AG04450 (cell line): ENCODE measurements at regions not wholly inside any gene's neighbourhood (a gene's known extent, or its start where the extent isn't known, plus 50 kb on each side); places are given as distances from the start of the nearest gene placed in this dataset.

Experiments used
- CTCF ChIA-PET: fragments of 300-600, 350-600 bp; formaldehyde crosslinking; extraction: SDS; loops from one replicate; lab custom pipeline; 2022; ENCODE audit warnings: antibody characterized with exemption, inconsistent platforms; lab: Charles Lee
- POLR2A ChIA-PET: fragments of 350-600 bp; formaldehyde crosslinking; extraction: SDS; loops from one replicate; lab custom pipeline; 2021; ENCODE audit warnings: antibody characterized with exemption, inconsistent platforms; lab: Yijun Ruan, JAX
- DNase-seq: peaks from one replicate; pipeline ENCODE4 v3.0.0-alpha.2; 2011; ENCODE audit warnings: low read depth, low spot score
- H3K27ac ChIP-seq: one replicate; pipeline ENCODE4 v1.5.1; 2012; ENCODE audit warnings: low read depth, low read length, control low read depth
- H3K27me3 ChIP-seq: one replicate; pipeline ENCODE4 v1.6.0; 2012; ENCODE audit warnings: low read length; ENCODE audit not compliant: control insufficient read depth, insufficient read depth
- H3K4me3 ChIP-seq: 2 replicates; pipeline ENCODE4 v1.5.1; 2011; ENCODE audit warnings: mild to moderate bottlenecking, low read depth, low read length, control low read depth
- H3K9me3 ChIP-seq: 2 replicates; pipeline ENCODE4 v1.5.1; 2012; ENCODE audit warnings: low read length; ENCODE audit not compliant: control insufficient read depth, insufficient read depth
- TF ChIP-seq, protein P1 (sequence below): IDR thresholded peaks from 2 replicates; pipeline ENCODE4 v1.5.1; 2011; ENCODE audit warnings: low read depth, low read length, control low read depth, inconsistent platforms

DNA sequence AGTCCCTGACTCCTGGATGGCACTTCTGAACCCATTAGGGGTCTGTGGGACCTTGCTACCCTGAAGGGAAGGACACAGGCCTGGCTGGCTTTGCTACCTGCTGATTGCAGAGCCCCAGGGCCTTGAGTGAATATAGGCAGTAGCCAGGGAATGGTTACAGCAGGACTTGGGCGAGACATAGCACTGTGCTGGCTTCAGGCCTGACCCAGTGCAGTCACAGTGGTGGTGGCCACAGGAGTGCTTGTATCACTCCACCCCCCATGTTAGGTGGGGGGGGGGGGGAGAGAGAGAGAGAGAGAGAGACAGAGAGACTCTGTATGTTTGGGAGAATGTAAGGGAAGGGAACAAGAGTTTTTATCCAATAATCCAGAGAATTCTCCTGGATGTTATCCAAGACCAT lies 439.3 kb upstream of the ZNF608 start:
- POLR2A ChIA-PET, result no interaction called here
- Histone ChIP-seq H3K27ac (no peak overlapping the region), H3K9me3 (no peaks in the 10 kb centered on the region), H3K4me3 (no peak overlapping the region), H3K27me3 (no peaks in the 10 kb centered on the region)
- TF ChIP-seq, protein P1, sequence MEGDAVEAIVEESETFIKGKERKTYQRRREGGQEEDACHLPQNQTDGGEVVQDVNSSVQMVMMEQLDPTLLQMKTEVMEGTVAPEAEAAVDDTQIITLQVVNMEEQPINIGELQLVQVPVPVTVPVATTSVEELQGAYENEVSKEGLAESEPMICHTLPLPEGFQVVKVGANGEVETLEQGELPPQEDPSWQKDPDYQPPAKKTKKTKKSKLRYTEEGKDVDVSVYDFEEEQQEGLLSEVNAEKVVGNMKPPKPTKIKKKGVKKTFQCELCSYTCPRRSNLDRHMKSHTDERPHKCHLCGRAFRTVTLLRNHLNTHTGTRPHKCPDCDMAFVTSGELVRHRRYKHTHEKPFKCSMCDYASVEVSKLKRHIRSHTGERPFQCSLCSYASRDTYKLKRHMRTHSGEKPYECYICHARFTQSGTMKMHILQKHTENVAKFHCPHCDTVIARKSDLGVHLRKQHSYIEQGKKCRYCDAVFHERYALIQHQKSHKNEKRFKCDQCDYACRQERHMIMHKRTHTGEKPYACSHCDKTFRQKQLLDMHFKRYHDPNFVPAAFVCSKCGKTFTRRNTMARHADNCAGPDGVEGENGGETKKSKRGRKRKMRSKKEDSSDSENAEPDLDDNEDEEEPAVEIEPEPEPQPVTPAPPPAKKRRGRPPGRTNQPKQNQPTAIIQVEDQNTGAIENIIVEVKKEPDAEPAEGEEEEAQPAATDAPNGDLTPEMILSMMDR, result no peak
- CTCF ChIA-PET, result no interaction called here
- DNase-seq, result no peak

GRCh38 chr5:125186911-125187375 lies 440.5 kb upstream of the ZNF608 start:
- DNase-seq, result no peak
- H3K27me3 ChIP-seq, result no peaks in the 10 kb centered on the region
- no peaks in the 10 kb centered on the region for H3K9me3 ChIP-seq
- ChIA-PET POLR2A (no interaction called here), CTCF (interaction anchor here (0.5 to 0.7 kb wide), 2 partner anchors 57 to 126 kb away, joined by 3 read pairs; no protein-coding TSS in a partner anchor)
- H3K27ac ChIP-seq, result no peak overlapping the region
- H3K4me3 ChIP-seq, result no peak overlapping the region
- TF ChIP-seq, protein P1, result no peak

DNA sequence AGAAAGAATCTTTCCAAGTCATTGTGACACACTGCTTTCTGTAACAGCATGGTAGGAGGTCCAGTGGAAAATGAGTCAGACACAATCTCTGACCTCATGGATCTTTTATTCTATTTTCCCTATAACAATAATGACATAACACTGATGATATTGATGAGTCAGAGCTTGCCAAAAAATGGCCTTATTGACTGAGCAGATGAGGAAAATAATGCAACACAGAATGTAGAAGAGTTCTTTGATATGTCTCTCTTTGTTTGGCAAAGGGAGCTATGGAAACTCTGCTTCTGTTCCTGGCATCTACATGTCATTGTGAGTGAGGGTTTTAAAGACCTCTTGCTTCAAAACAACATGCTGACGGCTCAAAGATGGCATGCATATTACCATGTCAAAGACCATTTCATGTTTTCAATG lies 443.1 kb upstream of the ZNF608 start:
- Histone ChIP-seq H3K4me3 (no peak overlapping the region), H3K27ac (no peak overlapping the region), H3K27me3 (no peaks in the 10 kb centered on the region), H3K9me3 (no peaks in the 10 kb centered on the region)
- ChIA-PET CTCF (no interaction called here), POLR2A (no interaction called here)
- TF ChIP-seq, protein P1, result no peak
- DNase-seq, result no peak

DNA sequence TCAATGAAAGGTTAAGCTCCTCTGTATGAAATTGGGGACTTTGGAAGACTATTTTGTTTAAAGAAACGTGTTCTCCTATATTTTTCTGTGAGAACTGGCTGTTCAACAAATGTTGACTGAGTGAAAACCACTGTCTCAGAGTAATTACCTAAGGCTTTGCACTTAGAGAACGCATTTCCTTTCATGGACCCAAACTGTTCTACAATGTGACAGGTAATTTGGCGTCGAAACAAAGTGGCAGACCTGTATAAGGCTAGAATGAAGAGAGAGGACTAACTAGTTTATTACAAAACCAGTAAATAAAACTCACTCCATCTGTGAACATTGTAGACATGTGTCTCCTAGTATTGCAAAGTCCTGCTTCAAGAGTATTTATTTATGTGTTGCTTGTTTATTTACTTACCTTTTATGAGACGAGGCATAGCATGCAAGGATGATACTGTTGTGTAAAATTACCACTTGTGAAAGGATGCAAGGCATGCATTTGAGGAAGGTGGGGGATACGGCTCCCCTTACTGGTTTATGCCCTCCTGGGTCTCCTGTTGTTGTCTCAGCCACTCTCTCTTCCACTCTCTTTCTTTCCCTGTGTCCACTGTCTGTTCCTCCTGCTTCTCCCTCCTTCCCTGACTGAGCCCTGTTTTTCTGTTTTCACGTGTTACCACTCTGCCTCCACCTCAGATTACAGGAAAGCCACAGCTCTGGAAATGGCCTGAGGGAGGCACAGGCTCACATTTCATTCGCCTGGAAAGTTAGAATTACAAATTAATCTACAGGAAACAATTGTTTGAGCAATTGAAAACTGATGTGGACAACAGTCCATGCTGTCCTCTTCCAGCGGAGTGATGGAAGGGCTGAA lies 444.0 kb upstream of the ZNF608 start:
- H3K9me3 ChIP-seq, result no peaks in the 10 kb centered on the region
- POLR2A ChIA-PET, result no interaction called here
- H3K4me3 ChIP-seq, result no peak overlapping the region
- no peaks in the 10 kb centered on the region for H3K27me3 ChIP-seq
- TF ChIP-seq, protein P1, result no peak
- CTCF ChIA-PET, result no interaction called here
- no peak for DNase-seq
- no peak overlapping the region for H3K27ac ChIP-seq

- POLR2A ChIA-PET, result no interaction called here
- DNase-seq, result no peak
- TF ChIP-seq, protein P1, result no peak
- CTCF ChIA-PET, result no interaction called here
- Histone ChIP-seq H3K27ac (no peak overlapping the region), H3K9me3 (no peaks in the 10 kb centered on the region), H3K27me3 (no peaks in the 10 kb centered on the region), H3K4me3 (no peak overlapping the region)
These were observed 448.4 kb upstream of the ZNF608 start for GRCh38 chr5:125194883-125195282.
